ENCODE measurements at regions not wholly inside any gene's neighbourhood (a gene's known extent, or its start where the extent isn't known, plus 50 kb on each side); places are given as distances from the start of the nearest gene placed in this dataset.
A peak's percentile ranks its signal among the peaks of the same experiment; 100 is the strongest.

DNA sequence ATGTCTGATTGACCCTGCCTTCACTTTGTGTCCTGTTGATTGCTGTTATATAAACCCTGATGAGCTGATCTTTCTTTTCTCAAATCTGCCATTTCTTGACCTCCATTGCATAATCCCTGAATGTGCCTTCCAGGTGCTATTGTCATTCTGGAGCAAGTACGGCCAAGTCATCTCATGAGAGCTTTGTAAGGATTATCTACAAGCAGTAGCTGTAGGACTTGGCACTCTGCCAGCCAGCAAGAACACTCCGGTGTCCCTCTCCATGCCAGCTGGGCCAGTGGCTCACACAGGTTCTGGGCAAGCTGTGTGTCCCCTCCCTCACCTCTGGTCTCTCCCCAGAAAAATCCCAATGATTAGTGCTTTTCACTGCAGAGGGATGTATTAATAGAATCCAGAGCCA is 348.1 kb downstream of the FOXO1 start:
- TF ChIP-seq, protein P1, sequence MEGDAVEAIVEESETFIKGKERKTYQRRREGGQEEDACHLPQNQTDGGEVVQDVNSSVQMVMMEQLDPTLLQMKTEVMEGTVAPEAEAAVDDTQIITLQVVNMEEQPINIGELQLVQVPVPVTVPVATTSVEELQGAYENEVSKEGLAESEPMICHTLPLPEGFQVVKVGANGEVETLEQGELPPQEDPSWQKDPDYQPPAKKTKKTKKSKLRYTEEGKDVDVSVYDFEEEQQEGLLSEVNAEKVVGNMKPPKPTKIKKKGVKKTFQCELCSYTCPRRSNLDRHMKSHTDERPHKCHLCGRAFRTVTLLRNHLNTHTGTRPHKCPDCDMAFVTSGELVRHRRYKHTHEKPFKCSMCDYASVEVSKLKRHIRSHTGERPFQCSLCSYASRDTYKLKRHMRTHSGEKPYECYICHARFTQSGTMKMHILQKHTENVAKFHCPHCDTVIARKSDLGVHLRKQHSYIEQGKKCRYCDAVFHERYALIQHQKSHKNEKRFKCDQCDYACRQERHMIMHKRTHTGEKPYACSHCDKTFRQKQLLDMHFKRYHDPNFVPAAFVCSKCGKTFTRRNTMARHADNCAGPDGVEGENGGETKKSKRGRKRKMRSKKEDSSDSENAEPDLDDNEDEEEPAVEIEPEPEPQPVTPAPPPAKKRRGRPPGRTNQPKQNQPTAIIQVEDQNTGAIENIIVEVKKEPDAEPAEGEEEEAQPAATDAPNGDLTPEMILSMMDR (conservative IDR thresholded peaks at IDR 0.05), result no peak
- no peak for TF ChIP-seq ZFX (IDR thresholded peaks at IDR 0.05)

GRCh38 chr13:40319699-40320579 is 346.5 kb downstream of the FOXO1 start:
- no peak overlapping the region for H3K27ac ChIP-seq
- TF ChIP-seq, protein P1 (conservative IDR thresholded peaks at IDR 0.05), result no peak
- TF ChIP-seq ZFX (IDR thresholded peaks at IDR 0.05), result no peak

More for the DNA sequence above, 348.1 kb downstream of the FOXO1 start:
- H3K27ac ChIP-seq, result no peak overlapping the region

DNA sequence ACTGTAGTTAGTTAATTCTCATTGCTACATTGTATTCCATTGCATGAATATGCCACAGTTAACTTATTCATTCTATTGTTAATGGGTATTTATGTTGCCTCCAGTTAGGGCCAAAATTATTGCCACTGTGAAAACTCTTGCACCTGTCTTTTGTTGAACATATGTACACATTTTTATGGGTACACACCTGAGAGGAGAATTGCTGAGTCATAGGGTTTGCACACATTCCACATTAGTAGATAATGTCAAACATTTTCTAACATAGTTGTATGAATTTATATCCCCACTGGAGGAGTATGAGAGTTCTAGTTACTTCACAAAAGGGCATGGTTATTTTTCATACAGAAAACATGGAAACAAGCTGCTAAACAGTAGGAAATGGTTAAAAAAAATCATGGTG is 338.4 kb downstream of the FOXO1 start:
- no peak for TF ChIP-seq ZFX (IDR thresholded peaks at IDR 0.05)
- TF ChIP-seq, protein P1 (conservative IDR thresholded peaks at IDR 0.05), result no peak
- H3K27ac ChIP-seq, result peak overlapping the region; percentile 35; the same call in 1 of the 2 replicates

- no peak for TF ChIP-seq ZFX (IDR thresholded peaks at IDR 0.05)
- TF ChIP-seq, protein P1 (conservative IDR thresholded peaks at IDR 0.05), result no peak
These were observed 336.5 kb downstream of the FOXO1 start for GRCh38 chr13:40329781-40330485.

DNA sequence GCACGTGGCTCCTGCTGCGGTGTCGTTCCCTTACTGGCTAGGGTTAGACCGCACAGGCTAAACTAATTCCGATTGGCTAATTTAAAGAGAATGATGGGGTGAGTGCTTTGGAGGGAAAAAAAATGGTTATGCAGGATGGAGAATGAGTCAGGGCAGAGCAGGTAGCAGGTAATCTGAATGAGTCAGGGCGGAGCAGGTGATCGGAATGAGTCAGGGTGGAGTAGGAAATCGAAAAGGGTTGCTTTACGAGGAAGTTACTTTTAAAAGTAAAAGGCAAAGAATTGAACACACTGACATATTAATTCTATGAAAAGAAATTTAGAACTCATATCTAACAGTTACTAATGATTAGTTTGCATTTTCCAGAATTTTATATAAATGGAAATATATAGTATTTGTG is 335.5 kb downstream of the FOXO1 start:
- H3K27ac ChIP-seq, result no peak overlapping the region
- TF ChIP-seq ZFX (IDR thresholded peaks at IDR 0.05), result no peak
- TF ChIP-seq, protein P1 (conservative IDR thresholded peaks at IDR 0.05), result no peak

More at GRCh38 chr13:40329781-40330485, 336.5 kb downstream of the FOXO1 start:
- H3K27ac ChIP-seq, result no peak overlapping the region

DNA sequence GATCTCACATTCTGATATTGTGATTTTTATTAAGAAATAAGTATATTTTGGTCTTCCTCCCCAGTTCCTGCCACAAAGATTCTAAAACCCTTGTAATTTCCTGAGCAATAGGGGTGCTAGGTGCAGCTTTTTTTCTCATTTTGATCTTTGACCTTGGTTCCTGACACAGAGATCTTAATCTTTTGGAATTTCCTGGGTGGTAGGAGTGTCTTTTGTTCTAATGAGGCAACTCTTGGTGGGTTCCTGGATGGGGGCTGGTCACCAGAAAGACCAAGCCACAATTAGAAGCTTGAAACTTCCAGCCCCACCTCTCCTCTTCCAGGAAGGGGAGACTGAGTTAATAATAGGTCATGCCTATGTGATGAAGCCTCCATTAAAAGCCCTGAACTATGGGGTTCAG is 334.6 kb downstream of the FOXO1 start:
- TF ChIP-seq, protein P1 (conservative IDR thresholded peaks at IDR 0.05), result no peak
- TF ChIP-seq ZFX (IDR thresholded peaks at IDR 0.05), result no peak
- H3K27ac ChIP-seq, result no peak overlapping the region

DNA sequence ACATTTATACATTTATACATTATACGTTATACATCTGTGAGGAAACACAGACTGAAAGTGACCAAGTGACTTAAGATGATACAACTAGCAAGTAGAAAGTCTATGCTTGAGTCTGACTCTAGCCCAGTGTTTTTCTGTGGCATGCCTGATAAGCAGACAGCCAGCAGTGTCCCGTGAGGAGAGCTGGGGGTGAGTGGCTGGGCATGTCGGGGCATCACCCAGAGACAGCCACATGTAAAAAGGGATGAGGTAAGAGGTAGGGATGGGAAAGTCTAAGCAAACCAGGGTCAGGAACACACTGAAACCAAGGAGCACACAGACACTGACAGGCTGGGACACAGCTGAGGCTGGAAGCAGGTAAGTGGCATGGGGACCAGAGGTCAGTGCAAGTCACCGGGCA is 333.2 kb downstream of the FOXO1 start:
- no peak overlapping the region for H3K27ac ChIP-seq
- TF ChIP-seq ZFX (IDR thresholded peaks at IDR 0.05), result no peak
- TF ChIP-seq, protein P1 (conservative IDR thresholded peaks at IDR 0.05), result no peak

Measured in C4-2B (cell line).